ENCODE measurements at regions not wholly inside any gene's neighbourhood (a gene's known extent, or its start where the extent isn't known, plus 50 kb on each side); places are given as distances from the start of the nearest gene placed in this dataset.

- TF ChIP-seq CTCF (conservative IDR thresholded peaks at IDR 0.05; ENCODE audit: low read depth, low read length) (no peak), CEBPB (IDR thresholded peaks at IDR 0.05; ENCODE audit: low read depth, low read length) (no peak), POLR2A (IDR thresholded peaks at IDR 0.05; ENCODE audit: low read depth, low read length) (no peak), RCOR1 (IDR thresholded peaks at IDR 0.05; ENCODE audit: insufficient replicate concordance, low read length) (no peak), MXI1 (IDR thresholded peaks at IDR 0.05; ENCODE audit: borderline replicate concordance, low read depth, low read length) (no peak)
These were observed 88.2 kb upstream of the THUMPD2 start for GRCh38 chr2:39867268-39867667.
